ENCODE measurements at regions not wholly inside any gene's neighbourhood (a gene's known extent, or its start where the extent isn't known, plus 50 kb on each side); places are given as distances from the start of the nearest gene placed in this dataset.

- TF ChIP-seq EP300 (IDR thresholded peaks at IDR 0.05) (no peak), CTCF (IDR thresholded peaks at IDR 0.05) (no peak), POLR2A (IDR thresholded peaks at IDR 0.05) (no peak)
Measured at GRCh38 chr4:106767991-106768390, 268.1 kb downstream of the DKK2 start.

All from upper lobe of left lung (tissue), 4 donors.